Transverse colon (tissue), 4 donors: ENCODE measurements at regions not wholly inside any gene's neighbourhood (a gene's known extent, or its start where the extent isn't known, plus 50 kb on each side); places are given as distances from the start of the nearest gene placed in this dataset.
"Not testable (repeated sequence)": the region's sequence is repeated elsewhere in the genome, so short reads cannot be mapped to it uniquely, and the experiment has no call there.

Experiments used
- DNase-seq: peaks from one replicate; pipeline ENCODE4 v3.0.0-alpha.2; 2019
- H3K27ac ChIP-seq, 4 donors: fragments of 200-600 bp; sonication (generic); 2 replicates each; pipeline ENCODE4 v1.5.1; 2016 to 2018; ENCODE audit warnings: inconsistent platforms in 4 of 4
- H3K27me3 ChIP-seq: fragments of 200-600 bp; sonication (generic); 2 replicates; pipeline ENCODE4 v1.5.1; 2017; ENCODE audit warnings: inconsistent platforms
- H3K36me3 ChIP-seq, 4 donors: fragments of 200-600 bp; sonication (generic); 2 replicates each; pipeline ENCODE4 v1.5.1; 2017 to 2019; ENCODE audit warnings: inconsistent platforms in 4 of 4
- H3K4me1 ChIP-seq, 4 donors: fragments of 200-600 bp; sonication (generic); 2 replicates each; pipeline ENCODE4 v1.5.1; 2017 to 2020; ENCODE audit warnings: inconsistent platforms in 4 of 4
- H3K4me3 ChIP-seq, 4 donors: fragments of 200-600 bp; sonication (generic); 1 replicate in 1 of 4; 2 replicates in 3 of 4; pipeline versions ENCODE4 v1.5.1 to v1.6.1; 2017 to 2019; ENCODE audit warnings: inconsistent platforms in 4 of 4
- H3K9me3 ChIP-seq, 2 donors: fragments of 200-600 bp; sonication (generic); 2 replicates each; pipeline ENCODE4 v1.5.1; 2017 to 2019; ENCODE audit warnings: inconsistent platforms in 2 of 2
- EP300 ChIP-seq: sonication (generic); formaldehyde crosslinking; IDR thresholded peaks from one replicate; pipeline ENCODE4 v1.6.1; 2017; ENCODE audit warnings: antibody characterized with exemption, low read depth
- POLR2A ChIP-seq: fragments of 450-650 bp; IDR thresholded peaks from one replicate; pipeline ENCODE4 v1.6.1; 2016; ENCODE audit warnings: antibody characterized with exemption, mild to moderate bottlenecking, moderate library complexity
- POLR2AphosphoS5 ChIP-seq, 3 donors: sonication (generic); formaldehyde crosslinking; IDR thresholded peaks; one replicate each; pipeline ENCODE4 v1.6.1; 2016; ENCODE audit warnings: antibody characterized with exemption in 3 of 3
- WGBS, 2 donors: methylation state at CpG; one replicate each; pipeline ENCODE4 v1.1.5; 2018; ENCODE audit warnings: low coverage in 1 of 2; 5-methylcytosine and 5-hydroxymethylcytosine counted together
- in situ Hi-C, 4 donors: fragments of 200-750 bp; cut with MboI; loops; one replicate each; pipeline versions ENCODE4 v1.15.0 to v1.15.1; 2017; ENCODE audit warnings: low sequenced_read_pairs in 3 of 4, low pct_ligation_motif_present in 1 of 4, low pct_unique_long_range_greater_than_20kb in 1 of 4
- intact Hi-C: fragments of 100-400 bp; cut with DNase I; formaldehyde crosslinking; loops from one replicate; pipeline ENCODE4 v1.15.1; 2023; ENCODE audit warnings: low total_unique reads
- TF ChIP-seq, protein P1 (sequence below), 5 experiments: fragments of 200-600 bp in 3 of 5; fragments of 450-650 bp in 2 of 5; sonication (generic) in 3 of 5; IDR thresholded peaks; 1 replicate in 2 of 5; 2 replicates in 3 of 5; pipeline ENCODE4 v1.5.1; 2016 to 2017; ENCODE audit warnings: antibody characterized with exemption in 5 of 5, inconsistent platforms in 3 of 5, mild to moderate bottlenecking in 2 of 5, moderate library complexity in 1 of 5

DNA sequence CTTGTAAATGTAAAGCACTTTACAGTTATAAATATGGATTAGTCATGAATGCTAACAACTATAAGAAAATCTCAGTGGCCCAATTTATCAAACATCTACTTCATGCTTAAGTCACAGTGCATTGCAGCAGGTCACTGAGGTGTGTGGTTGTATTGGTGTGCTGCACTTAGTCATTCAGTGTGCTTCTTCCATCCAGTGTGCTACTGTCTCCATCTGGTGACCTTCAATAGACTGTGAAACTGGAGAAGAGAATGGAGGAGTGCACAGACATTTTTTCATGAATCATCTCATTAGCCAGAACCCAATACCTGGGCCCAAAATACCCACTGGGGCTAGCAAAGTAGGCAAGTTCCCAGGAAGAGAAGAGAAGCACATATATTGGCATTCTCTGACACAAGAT, 199.6 kb downstream of the SHOX2 start:
- H3K36me3 ChIP-seq: no peaks in the 10 kb centered on the region
- H3K4me1 ChIP-seq: no peaks in the 10 kb centered on the region
- TF ChIP-seq EP300 (no peak), POLR2A (no peak), POLR2AphosphoS5 (IDR thresholded peaks at IDR 0.05) (no peak)
- TF ChIP-seq, protein P1, sequence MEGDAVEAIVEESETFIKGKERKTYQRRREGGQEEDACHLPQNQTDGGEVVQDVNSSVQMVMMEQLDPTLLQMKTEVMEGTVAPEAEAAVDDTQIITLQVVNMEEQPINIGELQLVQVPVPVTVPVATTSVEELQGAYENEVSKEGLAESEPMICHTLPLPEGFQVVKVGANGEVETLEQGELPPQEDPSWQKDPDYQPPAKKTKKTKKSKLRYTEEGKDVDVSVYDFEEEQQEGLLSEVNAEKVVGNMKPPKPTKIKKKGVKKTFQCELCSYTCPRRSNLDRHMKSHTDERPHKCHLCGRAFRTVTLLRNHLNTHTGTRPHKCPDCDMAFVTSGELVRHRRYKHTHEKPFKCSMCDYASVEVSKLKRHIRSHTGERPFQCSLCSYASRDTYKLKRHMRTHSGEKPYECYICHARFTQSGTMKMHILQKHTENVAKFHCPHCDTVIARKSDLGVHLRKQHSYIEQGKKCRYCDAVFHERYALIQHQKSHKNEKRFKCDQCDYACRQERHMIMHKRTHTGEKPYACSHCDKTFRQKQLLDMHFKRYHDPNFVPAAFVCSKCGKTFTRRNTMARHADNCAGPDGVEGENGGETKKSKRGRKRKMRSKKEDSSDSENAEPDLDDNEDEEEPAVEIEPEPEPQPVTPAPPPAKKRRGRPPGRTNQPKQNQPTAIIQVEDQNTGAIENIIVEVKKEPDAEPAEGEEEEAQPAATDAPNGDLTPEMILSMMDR (IDR thresholded peaks at IDR 0.05): no peak
- DNase-seq: no peak
- no peak overlapping the region for H3K4me3 ChIP-seq
- no peak overlapping the region for H3K27ac ChIP-seq
- intact Hi-C loops (no loop called here), in situ Hi-C loops (no loop called here)
- no peaks in the 10 kb centered on the region for H3K9me3 ChIP-seq
- H3K27me3 ChIP-seq: no peaks in the 10 kb centered on the region

DNA sequence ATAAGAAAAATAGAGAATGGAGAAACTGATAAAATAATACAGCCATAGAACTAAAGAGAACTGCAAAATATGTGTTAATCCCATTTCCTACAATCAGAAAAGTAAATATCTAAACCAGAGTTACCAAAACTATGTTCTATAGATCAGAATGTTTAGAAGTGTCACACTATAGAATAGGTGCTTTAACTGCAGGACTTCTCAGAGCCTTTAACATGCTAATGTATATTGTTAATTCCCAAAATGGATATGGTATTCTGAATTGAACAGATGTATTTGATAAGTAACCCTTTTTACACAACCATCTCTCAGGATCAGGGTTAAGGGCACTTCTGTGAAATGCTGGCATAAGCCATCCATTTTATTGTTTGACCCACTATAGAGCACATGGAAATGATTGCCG, 200.3 kb downstream of the SHOX2 start:
- no peak for DNase-seq
- WGBS, 2 donors: 56 to 67% methylated on average over 1 of the region's 1 CpG
- Histone ChIP-seq H3K36me3 (no peaks in the 10 kb centered on the region), H3K9me3 (no peaks in the 10 kb centered on the region), H3K27ac (no peak overlapping the region), H3K4me1 (no peaks in the 10 kb centered on the region), H3K27me3 (no peaks in the 10 kb centered on the region), H3K4me3 (no peak overlapping the region)
- in situ Hi-C loops: no loop called here
- intact Hi-C loops: no loop called here
- TF ChIP-seq, protein P1 (IDR thresholded peaks at IDR 0.05): no peak
- no peak for TF ChIP-seq EP300
- no peak for TF ChIP-seq POLR2A
- no peak for TF ChIP-seq POLR2AphosphoS5 (IDR thresholded peaks at IDR 0.05)

DNA sequence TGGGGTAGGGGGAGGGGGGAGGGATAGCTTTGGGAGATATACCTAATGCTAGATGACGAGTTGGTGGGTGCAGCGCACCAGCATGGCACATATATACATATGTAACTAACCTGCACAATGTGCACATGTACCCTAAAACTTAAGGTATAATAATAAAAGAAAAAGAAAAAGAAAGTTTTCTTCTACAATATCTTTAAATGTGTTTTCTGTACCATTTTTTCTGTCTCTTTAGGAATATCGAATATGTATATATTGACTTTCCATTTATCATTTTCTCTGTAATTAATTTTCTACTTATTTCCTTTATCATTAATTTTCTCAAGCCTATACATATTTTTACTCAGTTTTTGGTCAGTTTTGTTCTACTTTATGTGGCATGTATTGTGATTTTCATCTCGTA, 203.5 kb downstream of the SHOX2 start:
- H3K4me3 ChIP-seq, DNase-seq, H3K27me3 ChIP-seq, intact Hi-C loops, H3K27ac ChIP-seq, H3K9me3 ChIP-seq, H3K36me3 ChIP-seq, H3K4me1 ChIP-seq, in situ Hi-C loops: not testable (repeated sequence)
- 68 to 87% methylated on average over 2 to 4 of the region's 4 CpGs for WGBS, 2 donors

DNA sequence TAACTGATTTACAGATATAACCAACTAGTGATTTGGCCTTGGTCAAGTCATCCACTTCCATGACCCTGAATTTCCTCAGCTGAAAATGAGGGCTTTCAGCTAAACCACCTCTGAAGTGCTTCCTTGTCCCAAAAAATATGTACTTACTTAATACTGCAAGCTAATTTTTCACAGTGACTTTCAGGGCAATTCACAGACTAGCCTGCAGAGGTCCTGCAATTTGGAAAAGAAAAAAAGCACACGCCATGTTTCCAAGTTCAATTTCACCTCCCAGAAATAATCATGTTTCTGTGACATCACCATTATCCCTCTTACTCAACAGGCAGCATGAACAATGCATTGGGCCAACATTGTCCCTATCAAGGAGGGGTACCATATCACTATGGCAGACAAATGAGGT, 218.2 kb downstream of the SHOX2 start:
- in situ Hi-C loops (no loop called here), intact Hi-C loops (no loop called here)
- DNase-seq: no peak
- TF ChIP-seq POLR2A: no peak
- no peak for TF ChIP-seq EP300
- TF ChIP-seq, protein P1 (IDR thresholded peaks at IDR 0.05): no peak
- TF ChIP-seq POLR2AphosphoS5 (IDR thresholded peaks at IDR 0.05): no peak
- no peaks in the 10 kb centered on the region for H3K4me1 ChIP-seq
- H3K27me3 ChIP-seq: no peaks in the 10 kb centered on the region
- no peaks in the 10 kb centered on the region for H3K9me3 ChIP-seq
- H3K4me3 ChIP-seq: no peak overlapping the region
- 59 to 83% methylated on average over 1 of the region's 1 CpG for WGBS, 2 donors
- no peak overlapping the region for H3K27ac ChIP-seq
- H3K36me3 ChIP-seq: no peaks in the 10 kb centered on the region

DNA sequence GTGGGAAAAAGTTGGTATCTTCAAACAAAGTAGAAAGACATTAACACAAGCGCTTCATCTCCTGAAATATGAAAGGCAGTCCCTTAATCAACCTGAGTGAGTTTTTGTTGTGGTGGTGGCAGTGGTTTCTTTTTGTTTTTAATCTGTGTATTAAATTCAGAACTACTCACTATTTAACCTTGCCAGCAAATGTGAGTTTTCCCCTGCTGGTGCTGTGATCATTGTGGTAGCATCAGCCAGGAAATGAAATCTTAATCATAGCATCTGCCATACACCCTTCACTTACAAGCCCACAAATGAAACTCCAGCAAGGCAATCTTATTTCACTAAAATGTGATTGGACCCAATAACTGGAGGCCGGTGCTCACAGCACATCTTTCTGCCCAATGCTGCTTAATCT, 229.7 kb downstream of the SHOX2 start:
- Histone ChIP-seq H3K4me3 (no peak overlapping the region), H3K36me3 (no peaks in the 10 kb centered on the region), H3K27me3 (no peaks in the 10 kb centered on the region), H3K4me1 (no peaks in the 10 kb centered on the region), H3K9me3 (no peaks in the 10 kb centered on the region), H3K27ac (no peak overlapping the region)
- WGBS, 2 donors: 74 to 90% methylated on average over 1 to 2 of the region's 2 CpGs
- in situ Hi-C loops (no loop called here), intact Hi-C loops (no loop called here)
- TF ChIP-seq EP300: no peak
- TF ChIP-seq, protein P1 (IDR thresholded peaks at IDR 0.05): no peak
- no peak for TF ChIP-seq POLR2AphosphoS5 (IDR thresholded peaks at IDR 0.05)
- no peak for TF ChIP-seq POLR2A
- DNase-seq: no peak
